Liver (tissue), 8 donors: ENCODE measurements at regions not wholly inside any gene's neighbourhood (a gene's known extent, or its start where the extent isn't known, plus 50 kb on each side); places are given as distances from the start of the nearest gene placed in this dataset.

Experiments
- DNase-seq: peaks from one replicate; pipeline ENCODE4 v3.0.0-alpha.2; 2017; ENCODE audit warnings: low spot score
- H3K27ac ChIP-seq, 2 donors: one replicate each; pipeline ENCODE4 v1.7.0; 2013; ENCODE audit warnings: inconsistent platforms in 2 of 2, low read length in 2 of 2, control low read depth in 1 of 2, low read depth in 1 of 2, mild to moderate bottlenecking in 1 of 2
- H3K27me3 ChIP-seq, 4 donors: one replicate each; pipeline versions ENCODE4 v1.6.1 to v1.7.0; 2013; ENCODE audit warnings: low read length in 3 of 4, inconsistent platforms in 1 of 4, mild to moderate bottlenecking in 1 of 4, moderate library complexity in 1 of 4; ENCODE audit not compliant: control insufficient read depth in 4 of 4, insufficient read depth in 4 of 4
- H3K36me3 ChIP-seq, 4 donors: one replicate each; pipeline versions ENCODE4 v1.6.1 to v1.7.0; 2013; ENCODE audit warnings: low read length in 3 of 4, mild to moderate bottlenecking in 3 of 4, low read depth in 1 of 4, moderate library complexity in 1 of 4; ENCODE audit not compliant: control insufficient read depth in 4 of 4, insufficient read depth in 3 of 4
- H3K4me1 ChIP-seq, 4 donors: one replicate each; pipeline versions ENCODE4 v1.6.1 to v1.7.0; 2013; ENCODE audit warnings: low read length in 3 of 4, mild to moderate bottlenecking in 3 of 4, moderate library complexity in 1 of 4; ENCODE audit not compliant: control insufficient read depth in 4 of 4, insufficient read depth in 4 of 4
- H3K4me3 ChIP-seq, 3 donors: one replicate each; pipeline versions ENCODE4 v1.6.1 to v1.7.0; 2013; ENCODE audit warnings: low read length in 3 of 3, control low read depth in 1 of 3, low read depth in 1 of 3, mild to moderate bottlenecking in 1 of 3
- H3K9ac ChIP-seq, 2 donors: one replicate each; pipeline ENCODE4 v1.7.0; 2013; ENCODE audit warnings: low read length in 2 of 2, mild to moderate bottlenecking in 2 of 2, moderate library complexity in 2 of 2, control low read depth in 1 of 2, low read depth in 1 of 2
- H3K9me3 ChIP-seq, 4 donors: one replicate each; pipeline versions ENCODE4 v1.6.1 to v1.7.0; 2013; ENCODE audit warnings: low read length in 3 of 4; ENCODE audit not compliant: control insufficient read depth in 4 of 4
- ATF3 ChIP-seq: IDR thresholded peaks from 2 replicates; pipeline ENCODE4 v1.6.1; 2016; ENCODE audit warnings: antibody characterized with exemption
- CTCF ChIP-seq: fragments of 150-350 bp; IDR thresholded peaks from 2 replicates; pipeline ENCODE4 v1.5.1; 2017; ENCODE audit warnings: improper control_type of control experiment, low read depth, low read length; ENCODE audit not compliant: missing input control
- FOXA1 ChIP-seq: IDR thresholded peaks from 2 replicates; pipeline ENCODE4 v1.6.1; 2016; ENCODE audit warnings: antibody characterized with exemption
- GABPA ChIP-seq, 2 donors: IDR thresholded peaks in 1 of 2; conservative IDR thresholded peaks in 1 of 2; 2 replicates each; pipeline ENCODE4 v1.6.1; 2016; ENCODE audit warnings: antibody characterized with exemption in 2 of 2, mild to moderate bottlenecking in 1 of 2, moderate library complexity in 1 of 2
- HNF4A ChIP-seq, 2 donors: conservative IDR thresholded peaks; 2 replicates each; pipeline ENCODE4 v1.6.1; 2016; ENCODE audit warnings: antibody characterized with exemption in 2 of 2, mild to moderate bottlenecking in 2 of 2
- JUND ChIP-seq, 2 donors: IDR thresholded peaks; 2 replicates each; pipeline ENCODE4 v1.6.1; 2016; ENCODE audit warnings: antibody characterized with exemption in 2 of 2
- MAX ChIP-seq: IDR thresholded peaks from 2 replicates; pipeline ENCODE4 v1.6.1; 2016; ENCODE audit warnings: antibody characterized with exemption
- NR2F2 ChIP-seq: IDR thresholded peaks from 2 replicates; pipeline ENCODE4 v1.6.1; 2016; ENCODE audit warnings: antibody characterized with exemption
- RAD21 ChIP-seq, 2 donors: IDR thresholded peaks; 2 replicates each; pipeline ENCODE4 v1.6.1; 2016; ENCODE audit warnings: antibody characterized with exemption in 2 of 2, mild to moderate bottlenecking in 2 of 2
- RXRA ChIP-seq, 2 donors: IDR thresholded peaks; 2 replicates each; pipeline ENCODE4 v1.6.1; 2017 to 2018; ENCODE audit warnings: antibody characterized with exemption in 2 of 2, mild to moderate bottlenecking in 1 of 2
- SP1 ChIP-seq: IDR thresholded peaks from 2 replicates; pipeline ENCODE4 v1.6.1; 2018; ENCODE audit warnings: antibody characterized with exemption, mild to moderate bottlenecking
- TAF1 ChIP-seq: conservative IDR thresholded peaks from 2 replicates; pipeline ENCODE4 v1.6.1; 2016; ENCODE audit warnings: antibody characterized with exemption, mild to moderate bottlenecking
- YY1 ChIP-seq: IDR thresholded peaks from 2 replicates; pipeline ENCODE4 v1.6.1; 2016; ENCODE audit warnings: antibody characterized with exemption, mild to moderate bottlenecking
- ZBTB33 ChIP-seq: IDR thresholded peaks from 2 replicates; pipeline ENCODE4 v1.6.1; 2016; ENCODE audit warnings: antibody characterized with exemption
- WGBS: extraction: QIAGEN DNeasy Blood & Tissue Kit; methylation state at CpG from one replicate; pipeline ENCODE4 v1.1.7; 2013; 5-methylcytosine and 5-hydroxymethylcytosine counted together
- donor health status: healthy.
- donor health status: healthy.
- donor health status: healthy.
- donor health status: healthy.
- donor health status: healthy.

GRCh38 chr16:76210157-76210556 is 67.0 kb upstream of the CNTNAP4 start:
- H3K27ac ChIP-seq: no peak overlapping the region
- H3K36me3 ChIP-seq: no peaks in the 10 kb centered on the region
- DNase-seq: no peak
- no peak overlapping the region for H3K4me3 ChIP-seq
- 82% methylated on average over 5 of the region's 5 CpGs for WGBS
- no peaks in the 10 kb centered on the region for H3K27me3 ChIP-seq
- H3K4me1 ChIP-seq: no peaks in the 10 kb centered on the region
- no peak overlapping the region for H3K9ac ChIP-seq
- TF ChIP-seq MAX (no peak), JUND (IDR thresholded peaks at IDR 0.05) (no peak), ATF3 (no peak), NR2F2 (no peak), ZBTB33 (no peak), GABPA (IDR thresholded peaks at IDR 0.05 in 1 of 2, conservative IDR thresholded peaks at IDR 0.05 in 1 of 2) (no peak), CTCF (no peak), RAD21 (IDR thresholded peaks at IDR 0.05) (no peak), TAF1 (no peak)
- H3K9me3 ChIP-seq: no peaks in the 10 kb centered on the region

- DNase-seq: no peak
- no peak overlapping the region for H3K27ac ChIP-seq
- TF ChIP-seq ZBTB33 (no peak), FOXA1 (no peak), SP1 (no peak), RXRA (IDR thresholded peaks at IDR 0.05) (no peak), YY1 (no peak)
- no peaks in the 10 kb centered on the region for H3K4me1 ChIP-seq
- H3K9me3 ChIP-seq: no peaks in the 10 kb centered on the region
- H3K27me3 ChIP-seq: no peaks in the 10 kb centered on the region
- no peak overlapping the region for H3K9ac ChIP-seq
- no peaks in the 10 kb centered on the region for H3K36me3 ChIP-seq
- H3K4me3 ChIP-seq: no peak overlapping the region
Measured at GRCh38 chr16:76213860-76214259, 63.3 kb upstream of the CNTNAP4 start.

- Histone ChIP-seq H3K4me3 (no peak overlapping the region), H3K27me3 (no peaks in the 10 kb centered on the region), H3K36me3 (no peaks in the 10 kb centered on the region), H3K9me3 (no peaks in the 10 kb centered on the region), H3K4me1 (no peaks in the 10 kb centered on the region), H3K27ac (no peak overlapping the region), H3K9ac (no peak overlapping the region)
- WGBS: 73% methylated on average over 1 of the region's 1 CpG
- no peak for DNase-seq
- no peak for TF ChIP-seq HNF4A (conservative IDR thresholded peaks at IDR 0.05)
Measured at GRCh38 chr16:76214856-76215255, 62.3 kb upstream of the CNTNAP4 start.
